HS-27A (cell line): ENCODE measurements at regions not wholly inside any gene's neighbourhood (a gene's known extent, or its start where the extent isn't known, plus 50 kb on each side); places are given as distances from the start of the nearest gene placed in this dataset.

ENCODE experiments used
- DNase-seq: peaks from one replicate; pipeline ENCODE4 v3.0.0-alpha.2; 2012; ENCODE audit warnings: low read depth, missing footprints

- DNase-seq: no peak
These were observed 76.8 kb upstream of the GATA2 start for GRCh38 chr3:128569756-128570155.

DNA sequence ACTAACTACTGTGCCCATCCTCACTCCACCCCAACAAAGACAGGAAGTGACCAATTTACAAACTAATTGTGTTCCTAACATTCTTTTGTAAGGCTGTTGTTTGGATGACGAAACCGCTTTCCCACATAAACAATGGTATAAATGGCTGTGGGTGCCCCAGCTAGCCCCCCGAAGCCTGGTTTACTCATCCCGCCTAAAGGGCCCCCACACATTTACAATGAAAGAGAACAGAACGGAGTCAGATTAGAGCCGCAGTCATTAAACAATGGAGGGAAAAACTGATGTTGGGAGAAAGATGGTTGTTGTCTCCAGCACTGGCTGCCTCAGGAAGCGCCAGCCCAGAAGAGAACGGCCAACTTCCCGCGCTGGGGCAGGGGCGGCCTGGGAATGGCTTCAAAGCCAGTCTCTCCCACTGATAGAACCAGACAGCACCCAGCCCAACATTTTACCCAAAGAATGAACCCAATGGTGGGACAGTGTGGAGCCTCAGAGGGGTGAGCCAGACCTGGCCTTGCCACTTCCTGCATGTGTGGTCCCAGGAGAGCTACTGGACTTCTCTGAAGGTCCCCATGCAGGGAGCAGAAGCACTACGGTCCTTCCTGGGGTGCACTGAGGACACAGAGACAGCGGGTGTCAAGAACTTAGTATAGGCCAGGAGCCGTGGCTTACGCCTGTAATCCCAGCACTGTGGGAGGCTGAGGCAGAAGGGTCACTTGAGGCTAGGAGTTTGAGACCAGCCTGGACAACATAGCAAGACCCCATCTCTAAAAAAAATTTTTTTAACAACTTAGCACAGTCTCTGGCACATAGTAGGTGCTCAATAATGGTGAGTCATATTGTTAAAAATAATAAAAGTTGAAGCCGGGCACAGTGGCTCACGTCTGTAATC is 75.8 kb upstream of the GATA2 start:
- no peak for DNase-seq

DNA sequence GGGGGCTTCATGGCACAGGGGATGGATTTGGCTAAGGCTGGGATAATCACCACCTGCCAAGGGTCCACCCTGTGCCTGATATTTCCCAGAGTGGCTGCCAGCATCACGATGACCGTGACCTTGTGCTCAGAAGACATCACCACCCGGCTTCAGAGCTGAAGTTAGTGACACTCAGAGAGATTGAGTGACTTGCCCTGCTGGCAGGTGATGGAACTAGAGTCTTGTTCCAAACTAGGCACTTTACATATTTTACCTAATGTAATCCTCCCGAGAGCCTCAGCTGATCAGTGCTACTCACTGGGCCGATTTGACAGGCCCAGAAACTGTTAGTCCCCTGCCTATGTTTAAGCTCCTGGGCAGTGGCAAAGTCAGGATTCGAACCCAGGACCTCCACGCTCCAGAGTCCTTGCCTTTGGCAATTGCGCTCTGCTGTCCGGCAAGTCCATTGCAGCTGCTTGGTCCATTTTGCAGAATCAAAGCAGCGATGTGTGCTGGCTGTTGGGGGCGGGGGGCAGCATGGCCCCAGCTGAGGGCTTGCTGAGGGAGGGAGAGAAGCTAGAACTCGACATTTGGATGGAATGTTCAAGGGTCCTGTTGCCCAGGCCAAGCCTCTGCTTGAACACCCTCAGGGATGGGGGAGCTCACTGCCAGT is 74.8 kb upstream of the GATA2 start:
- no peak for DNase-seq

- DNase-seq: no peak
These were observed 74.1 kb upstream of the GATA2 start for GRCh38 chr3:128567141-128567540.

GRCh38 chr3:128563439-128563838 is 70.4 kb upstream of the GATA2 start:
- DNase-seq: no peak

GRCh38 chr3:128561504-128561903 is 68.5 kb upstream of the GATA2 start:
- no peak for DNase-seq

DNA sequence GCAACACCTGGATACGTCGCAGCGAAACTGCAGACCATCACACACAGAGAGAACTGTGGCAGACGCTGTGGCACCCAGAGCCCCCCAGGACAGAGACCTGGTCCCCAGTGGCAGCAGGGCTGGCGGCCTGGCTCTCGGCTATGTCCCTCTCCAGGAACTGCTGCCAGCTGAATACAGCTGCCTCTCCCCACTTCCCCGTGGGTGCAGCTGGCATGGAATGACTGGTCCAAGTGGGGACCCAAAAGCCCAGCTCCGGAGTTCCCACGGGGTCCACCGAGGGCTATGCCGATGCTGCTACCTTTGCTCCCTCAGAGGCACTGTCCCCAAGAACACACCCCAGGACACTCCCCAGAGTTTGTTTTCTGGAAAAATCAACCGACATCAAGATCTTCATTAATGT is 67.8 kb upstream of the GATA2 start:
- no peak for DNase-seq

- DNase-seq: no peak
These were observed 66.7 kb upstream of the GATA2 start for GRCh38 chr3:128559486-128560225.

DNA sequence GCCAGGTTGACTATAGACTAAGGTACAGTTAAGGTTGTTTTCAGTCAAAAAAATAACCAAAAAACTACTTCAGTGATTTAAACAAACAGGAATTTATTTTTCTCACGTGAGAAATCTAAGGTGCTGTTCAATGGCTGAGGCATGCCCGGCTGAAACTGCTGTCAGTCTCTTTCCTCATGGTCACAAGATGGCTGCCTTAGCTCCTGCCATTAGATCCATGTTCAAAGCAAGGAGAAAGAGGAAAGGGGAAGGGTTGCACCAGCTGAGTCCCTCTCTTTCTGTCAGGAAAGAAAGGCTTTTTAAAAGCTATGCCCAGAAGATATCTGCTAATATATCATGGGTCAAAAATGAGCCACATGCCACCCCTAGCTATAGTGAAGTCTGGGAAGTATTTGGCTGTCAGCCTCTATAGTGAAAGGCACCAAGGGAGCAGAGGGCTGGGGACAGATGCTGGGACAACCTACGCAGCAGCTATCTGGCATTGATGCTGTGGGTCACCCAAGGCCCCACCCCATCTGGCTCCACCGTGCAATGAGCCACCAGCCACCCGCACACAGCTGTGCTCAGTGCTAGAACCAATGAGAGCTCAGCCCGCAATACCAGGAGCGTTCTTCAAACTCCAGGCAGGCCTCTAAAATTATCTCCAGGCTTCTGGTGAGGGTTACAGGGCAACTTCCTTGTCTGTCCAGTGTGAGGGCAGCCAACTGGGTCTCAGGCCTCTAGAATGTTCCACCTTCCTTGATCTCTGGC is 64.7 kb upstream of the GATA2 start:
- DNase-seq: no peak

DNA sequence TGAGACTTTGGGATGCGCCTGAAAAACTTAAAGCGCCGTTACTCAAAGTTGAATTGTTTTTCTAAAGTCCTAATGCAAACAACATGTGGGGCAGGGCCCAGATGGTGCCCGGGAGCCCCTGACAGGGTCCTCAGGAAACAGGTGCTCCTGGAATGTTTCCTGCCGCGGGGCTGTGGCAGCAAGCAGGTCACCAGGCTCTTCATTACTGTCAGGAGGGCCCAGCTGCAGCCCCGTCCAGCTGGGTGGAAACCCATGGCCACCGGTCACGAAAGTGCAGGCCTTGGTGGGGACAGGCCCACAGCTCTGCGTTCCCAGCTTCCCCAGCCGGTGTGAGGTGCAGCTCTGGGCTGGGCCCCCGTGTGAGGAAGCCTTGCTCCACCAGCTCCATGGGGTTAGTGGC is 63.9 kb upstream of the GATA2 start:
- DNase-seq: no peak

GRCh38 chr3:128556384-128556783 is 63.4 kb upstream of the GATA2 start:
- DNase-seq: no peak

DNA sequence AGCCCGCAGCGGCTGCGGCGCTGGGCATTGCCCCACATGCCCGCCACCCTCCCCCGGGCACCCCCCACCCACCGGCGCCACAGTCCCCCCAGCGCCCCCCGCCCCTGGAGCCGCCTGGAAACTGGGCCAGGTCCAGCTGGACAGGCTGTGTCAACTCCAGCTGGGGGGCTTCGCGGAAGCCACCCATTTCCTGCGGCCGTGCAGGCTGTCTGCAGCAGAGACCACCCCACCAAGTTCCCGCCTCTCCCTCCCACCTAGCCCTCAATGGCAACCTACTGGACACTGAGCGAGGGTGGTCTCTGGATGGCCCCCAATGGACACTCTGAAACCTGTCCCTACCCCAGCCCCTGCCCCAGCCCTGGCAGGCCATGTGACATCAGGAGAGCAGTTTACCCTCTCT is 62.8 kb upstream of the GATA2 start:
- DNase-seq: no peak

- no peak for DNase-seq
These were observed 62.3 kb upstream of the GATA2 start for GRCh38 chr3:128555098-128555825.

DNA sequence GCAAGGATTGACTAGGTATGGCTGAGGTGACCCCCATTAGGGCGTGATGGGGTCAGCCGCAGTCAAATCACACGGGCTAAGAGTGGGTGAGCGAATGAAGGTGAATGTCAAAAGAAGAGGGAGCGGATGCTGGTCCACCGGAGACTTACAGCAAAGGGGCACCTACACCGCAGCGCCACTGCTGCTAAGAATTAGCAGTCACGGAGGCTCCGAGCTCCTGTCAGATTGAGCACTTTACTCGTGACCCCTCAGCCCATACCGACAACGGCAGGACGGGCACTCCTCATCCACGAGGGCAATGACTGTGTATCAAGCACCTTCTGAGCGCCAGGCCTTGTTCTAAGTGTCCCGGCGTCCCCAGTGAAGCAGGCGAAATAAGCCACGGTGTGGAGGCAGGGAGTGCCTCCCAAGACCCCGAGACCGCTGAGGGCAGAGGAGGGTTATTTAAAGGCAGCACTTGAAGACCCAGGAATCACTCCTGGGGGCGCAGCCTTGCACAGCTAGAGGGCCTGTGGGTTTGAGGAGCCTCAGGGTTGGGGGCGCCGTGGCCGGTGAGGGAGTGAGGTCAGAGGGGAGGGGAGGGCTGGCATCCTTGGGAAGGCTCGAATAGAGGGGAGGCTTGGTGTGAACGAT is 61.6 kb upstream of the GATA2 start:
- DNase-seq: no peak

- no peak for DNase-seq
These were observed 61.1 kb upstream of the GATA2 start for GRCh38 chr3:128554100-128554464.

DNA sequence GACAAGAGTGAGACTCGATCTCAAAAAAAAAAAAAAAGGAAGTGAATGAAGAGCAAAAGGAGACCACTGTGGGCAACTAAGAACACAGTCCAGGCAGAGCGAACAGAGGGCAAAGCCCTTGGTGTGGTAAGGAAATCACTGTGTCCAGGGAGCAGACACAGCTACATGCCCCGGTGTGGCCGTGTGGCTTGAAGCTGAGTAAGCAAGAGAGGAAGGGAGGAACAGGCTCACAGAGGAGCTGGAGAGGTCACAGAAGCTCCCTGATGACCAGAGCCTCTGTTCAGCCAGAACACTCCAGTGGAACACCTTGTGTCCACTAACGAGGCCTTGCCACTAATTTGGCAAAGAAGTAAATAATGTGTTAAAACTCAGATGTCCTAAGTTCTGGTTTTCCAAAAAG is 60.6 kb upstream of the GATA2 start:
- no peak for DNase-seq

DNA sequence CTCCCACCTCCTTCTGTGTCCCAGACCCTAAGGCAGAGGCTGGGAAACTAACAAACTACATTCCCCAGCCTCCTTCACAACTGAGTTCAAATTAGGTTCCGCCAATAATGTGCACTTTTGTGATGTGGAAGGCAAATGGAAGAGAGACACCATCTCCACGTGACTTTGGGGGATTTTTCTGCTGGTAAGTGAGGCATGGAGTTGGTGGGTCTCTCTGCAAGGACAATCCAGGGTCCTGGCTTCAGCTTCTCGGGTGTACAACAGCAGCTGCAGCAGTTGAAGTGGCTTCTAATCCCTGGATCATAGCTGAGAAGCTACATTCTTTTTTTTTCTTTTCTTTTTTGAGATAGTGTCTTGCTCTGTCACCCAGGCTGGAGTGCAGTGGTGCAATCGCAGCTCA is 58.9 kb upstream of the GATA2 start:
- no peak for DNase-seq

DNA sequence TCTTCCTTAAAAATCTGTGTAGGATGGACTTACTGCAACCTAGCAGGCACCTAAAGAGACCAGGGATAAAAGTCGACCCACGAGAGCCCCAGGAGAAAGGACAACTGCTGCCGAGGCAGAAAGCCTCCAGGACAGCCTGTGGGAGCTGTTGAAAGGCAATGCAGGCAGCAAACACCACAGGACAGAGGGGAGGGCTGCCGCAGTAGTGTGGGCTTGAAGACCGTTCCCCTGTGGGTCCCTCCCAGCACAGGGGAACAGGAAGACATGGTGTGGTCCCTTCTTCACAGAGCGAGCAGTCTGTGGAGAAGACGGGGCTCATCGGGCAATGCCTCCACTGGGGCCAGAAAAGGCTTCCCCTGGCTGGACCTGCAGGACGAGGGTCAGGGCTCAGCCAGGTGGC is 58.5 kb upstream of the GATA2 start:
- DNase-seq: no peak

DNA sequence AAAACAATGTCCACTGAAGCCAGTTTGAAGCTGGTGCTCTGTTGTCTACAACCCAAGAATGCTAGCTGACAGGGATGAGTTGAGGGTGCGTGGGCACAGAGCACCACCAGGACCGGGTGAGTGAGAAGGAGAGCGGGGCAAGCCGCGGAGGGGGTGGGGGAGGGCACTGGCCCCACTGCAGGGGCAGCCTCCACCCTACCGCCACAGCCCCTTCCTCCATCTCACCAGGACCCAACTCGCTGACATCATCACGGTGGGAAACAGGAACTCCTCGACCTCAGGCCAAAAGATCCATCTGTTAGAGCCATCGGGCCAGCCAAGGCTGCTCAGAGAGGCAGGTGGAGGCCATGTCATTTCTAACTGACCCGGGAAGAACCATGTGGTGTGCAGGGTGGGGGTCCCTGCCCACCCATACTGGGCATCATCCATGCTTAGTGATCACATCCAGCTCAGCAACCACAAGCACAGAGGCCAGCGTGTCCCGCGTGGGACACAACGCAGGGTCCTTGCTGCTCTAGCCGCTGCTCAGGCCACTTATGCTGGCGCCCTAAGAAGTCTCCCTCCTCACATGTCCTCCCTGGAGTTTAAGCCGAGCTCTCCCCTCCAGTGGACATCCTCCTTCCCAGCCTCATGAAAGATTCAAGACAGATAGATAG is 57.6 kb upstream of the GATA2 start:
- no peak for DNase-seq

- no peak for DNase-seq
These were observed 57.1 kb upstream of the GATA2 start for GRCh38 chr3:128550113-128550440.
